Naive thymus-derived CD8-positive, alpha-beta T cell (primary cell): ENCODE measurements at regions not wholly inside any gene's neighbourhood (a gene's known extent, or its start where the extent isn't known, plus 50 kb on each side); places are given as distances from the start of the nearest gene placed in this dataset.
"Not testable (repeated sequence)": the region's sequence is repeated elsewhere in the genome, so short reads cannot be mapped to it uniquely, and the experiment has no call there.

Source experiments
- ATAC-seq, 2 donors: fragments of 150-1000 bp; cut with Tn5 transposase in 1 of 2; sonication (Bioruptor Pico), chemical (Tn5 transposase) in 1 of 2; 1 replicate in 1 of 2; 2 replicates in 1 of 2; pipeline ENCODE4 v1.10.0; 2021; ENCODE audit warnings: mild to moderate bottlenecking in 2 of 2, moderate library complexity in 2 of 2
- POLR2A ChIA-PET: fragments of 350-600 bp; sonication (Branson Sonifier 250); formaldehyde crosslinking; loops from one replicate; lab custom pipeline; 2021; ENCODE audit warnings: antibody characterized with exemption; lab: Charles Lee
- DNase-seq, 10 donors: peaks; one replicate each; pipeline versions ENCODE4 v3.0.0 to v3.0.0-alpha.2; 2020 to 2022
- H3K27ac Mint-ChIP-seq, 10 donors: one replicate each; pipeline ENCODE4 v1.8.0; 2020 to 2022; ENCODE audit warnings: mild to moderate bottlenecking in 10 of 10, mixed read lengths in 10 of 10, moderate library complexity in 4 of 10, inconsistent platforms in 1 of 10
- H3K27me3 Mint-ChIP-seq, 5 donors: one replicate each; pipeline ENCODE4 v1.8.0; 2021 to 2022; ENCODE audit warnings: mixed read lengths in 5 of 5
- H3K36me3 Mint-ChIP-seq, 3 donors: one replicate each; pipeline ENCODE4 v1.8.0; 2020 to 2022; ENCODE audit warnings: mixed read lengths in 3 of 3, mild to moderate bottlenecking in 2 of 3, inconsistent platforms in 1 of 3
- H3K4me1 Mint-ChIP-seq, 4 donors: one replicate each; pipeline ENCODE4 v1.8.0; 2021 to 2022; ENCODE audit warnings: mixed read lengths in 4 of 4
- H3K4me3 Mint-ChIP-seq, 10 donors: one replicate each; pipeline ENCODE4 v1.8.0; 2020 to 2022; ENCODE audit warnings: mild to moderate bottlenecking in 10 of 10, mixed read lengths in 10 of 10, moderate library complexity in 6 of 10, inconsistent platforms in 1 of 10
- H3K9me3 Mint-ChIP-seq, 9 donors: one replicate each; pipeline ENCODE4 v1.8.0; 2020 to 2022; ENCODE audit warnings: mixed read lengths in 9 of 9, mild to moderate bottlenecking in 3 of 9, inconsistent platforms in 1 of 9, moderate library complexity in 1 of 9

DNA sequence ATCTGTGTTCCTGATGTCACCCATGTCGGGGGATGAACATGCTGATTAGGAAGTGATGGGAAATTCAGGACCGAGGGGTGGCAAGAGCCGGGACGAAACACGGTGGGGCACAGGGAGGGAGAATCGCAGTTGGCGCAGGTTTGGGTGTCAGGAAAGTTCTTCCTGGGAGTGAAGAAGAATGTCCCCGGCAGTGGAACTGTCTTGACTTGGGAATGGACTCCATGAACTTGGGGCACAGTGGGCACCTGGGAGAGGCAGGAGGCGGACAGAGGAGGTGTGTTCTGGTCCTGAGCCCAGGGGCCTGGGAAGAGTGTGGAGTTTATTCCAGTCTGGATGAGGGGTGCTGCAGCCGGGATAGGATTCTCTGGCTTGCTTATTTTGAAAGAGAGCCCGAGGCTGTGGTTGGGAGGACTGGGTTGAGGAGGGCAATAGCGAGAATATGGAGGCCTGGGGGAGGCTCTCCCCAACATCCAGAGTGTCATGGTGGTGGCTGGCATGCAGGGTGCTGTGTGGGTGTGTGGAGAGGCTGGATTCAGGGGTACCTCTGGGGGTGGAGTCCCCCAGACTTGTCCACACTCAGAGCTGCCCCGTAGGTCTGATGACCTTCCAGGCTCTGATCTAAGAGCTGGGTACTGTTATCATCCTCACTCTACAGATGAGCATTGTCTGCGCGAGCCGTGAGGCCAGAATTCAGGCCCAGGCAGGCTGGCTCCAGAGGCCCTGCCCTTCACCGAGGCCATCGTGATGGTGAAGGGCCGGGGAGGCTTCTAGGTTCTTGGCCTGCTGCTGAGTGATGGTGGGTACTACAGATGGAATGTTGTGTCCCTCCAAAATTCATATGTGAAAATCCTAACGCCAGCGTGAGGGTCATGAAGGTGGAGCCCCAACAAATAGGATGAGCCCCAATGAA lies 274.5 kb upstream of the C1orf174 start:
- Mint-ChIP-seq H3K36me3 (no peaks in the 10 kb centered on the region), H3K9me3 (no peaks in the 10 kb centered on the region), H3K27ac (peak overlapping the region in 1 of 10 donors; percentile 22), H3K27me3 (peaks cover 1 to 39% (median 18%) of the 10 kb centered on the region in 5 donors), H3K4me1 (peaks cover 0 to 6% (median under 1%) of the 10 kb centered on the region in 4 donors), H3K4me3 (no peak overlapping the region)
- POLR2A ChIA-PET, result interaction anchor here (0.7 kb wide), 1 partner anchor 736 kb away, joined by 3 read pairs; no protein-coding TSS in a partner anchor
- DNase-seq (no peak), ATAC-seq (no peak)

DNA sequence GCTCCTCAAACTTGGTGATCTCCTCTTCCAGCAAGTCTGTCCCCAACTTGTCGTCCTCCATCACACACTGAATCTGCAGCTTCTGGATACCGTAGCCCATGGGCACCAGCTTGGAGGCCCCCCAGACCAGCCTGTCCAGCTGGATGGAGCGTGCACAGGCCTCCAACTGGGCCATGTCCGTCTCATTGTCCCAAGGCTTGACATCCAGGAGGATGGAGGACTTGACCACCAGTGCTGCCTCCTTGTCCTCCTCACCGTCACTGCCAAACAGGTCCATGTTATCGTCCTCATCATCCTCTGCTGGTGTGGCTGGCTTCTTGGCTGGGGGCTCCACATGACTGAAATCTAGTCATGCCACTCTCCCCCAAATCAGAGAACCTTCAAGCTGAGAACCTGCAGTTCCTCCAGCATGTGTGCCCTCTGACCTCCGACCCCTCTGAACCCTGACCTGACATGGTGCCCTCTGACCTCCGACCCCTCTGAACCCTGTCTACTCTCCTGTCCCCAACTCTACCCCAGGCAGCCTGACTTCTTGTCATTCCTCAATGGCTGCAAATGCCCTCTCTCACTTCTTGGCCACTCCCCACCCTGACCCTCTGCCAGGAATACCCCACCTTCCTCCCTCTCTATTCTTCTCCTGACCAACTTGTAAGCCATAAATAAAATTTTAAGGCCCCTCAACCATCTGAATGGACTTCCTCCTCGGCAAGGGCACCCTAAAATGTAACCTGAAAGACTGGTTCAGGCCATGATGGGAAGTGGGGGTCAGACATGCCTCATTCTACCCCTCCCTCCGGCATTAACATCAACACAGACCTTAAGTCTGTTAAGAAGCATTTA lies 275.7 kb upstream of the C1orf174 start:
- peaks cover 1 to 38% (median 19%) of the 10 kb centered on the region in 5 donors for H3K27me3 Mint-ChIP-seq
- no peaks in the 10 kb centered on the region for H3K9me3 Mint-ChIP-seq
- peak overlapping the region in 2 of 10 donors; percentile 1 to 41 for H3K27ac Mint-ChIP-seq
- H3K4me3 Mint-ChIP-seq, result no peak overlapping the region
- no peaks in the 10 kb centered on the region for H3K36me3 Mint-ChIP-seq
- ATAC-seq, result no peak
- DNase-seq, result no peak
- POLR2A ChIA-PET, result no interaction called here
- H3K4me1 Mint-ChIP-seq, result peaks cover 0 to 6% (median under 1%) of the 10 kb centered on the region in 4 donors

DNA sequence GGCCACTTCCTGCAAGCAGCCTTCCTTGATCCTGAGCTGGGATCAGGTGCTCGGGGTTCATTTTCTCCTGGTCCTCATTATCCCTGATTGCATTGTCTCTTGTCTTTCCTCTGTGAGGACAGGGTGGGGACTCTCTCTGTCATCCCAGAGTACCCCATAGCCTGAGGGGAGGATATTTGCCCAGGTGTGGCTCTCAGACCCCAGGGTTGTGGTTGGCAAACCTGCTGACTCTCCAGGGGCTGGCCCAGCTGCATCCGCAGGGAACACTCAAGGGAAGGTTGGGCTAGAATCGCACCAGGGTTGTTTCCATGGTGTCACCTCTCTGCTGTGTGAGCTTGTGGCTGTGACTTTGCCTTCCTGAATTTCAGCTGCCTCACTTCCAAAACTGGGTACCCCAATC lies 276.8 kb upstream of the C1orf174 start:
- Mint-ChIP-seq H3K4me1 (peaks cover 0 to 6% (median 0%) of the 10 kb centered on the region in 4 donors), H3K9me3 (no peaks in the 10 kb centered on the region), H3K36me3 (no peaks in the 10 kb centered on the region), H3K27ac (peak overlapping the region in 1 of 10 donors; percentile 58), H3K27me3 (peaks cover 1 to 27% (median 15%) of the 10 kb centered on the region in 5 donors), H3K4me3 (no peak overlapping the region)
- POLR2A ChIA-PET, result no interaction called here
- ATAC-seq, result no peak
- DNase-seq, result no peak

DNA sequence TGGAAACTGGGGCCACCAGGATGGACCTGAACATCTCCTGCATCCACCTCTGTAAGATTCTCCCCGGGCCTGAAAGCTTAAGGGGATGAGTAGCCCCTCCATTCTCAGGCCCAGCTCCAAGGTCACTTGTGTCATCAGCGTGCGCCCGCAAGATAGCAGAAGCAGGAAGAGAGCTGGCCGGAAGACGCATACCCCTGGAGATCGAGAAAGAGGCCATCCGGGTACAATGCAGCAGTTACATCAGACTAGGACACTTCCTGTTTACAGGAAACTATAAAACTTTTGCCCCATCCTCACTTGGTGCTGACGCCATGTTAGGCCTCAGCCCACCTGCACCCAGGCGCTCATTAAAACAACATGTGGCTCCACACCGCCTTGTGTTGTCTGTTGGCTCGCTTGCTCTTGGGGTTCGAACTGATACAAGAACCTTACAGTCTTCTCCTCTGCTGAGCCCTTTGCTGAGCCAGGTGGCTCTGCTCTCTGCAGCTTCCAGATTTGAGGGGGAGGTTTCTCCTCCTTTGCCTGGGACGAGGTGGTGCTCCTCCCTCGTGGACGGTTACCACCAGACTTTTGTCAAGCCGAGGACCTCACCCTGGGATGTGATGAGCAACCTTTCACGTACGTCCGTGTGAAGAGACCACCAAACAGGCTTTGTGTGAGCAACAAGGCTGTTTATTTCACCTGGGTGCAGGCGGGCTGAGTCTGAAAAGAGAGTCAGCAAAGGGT lies 277.5 kb upstream of the C1orf174 start:
- Mint-ChIP-seq H3K4me1 (peaks cover 0 to 6% (median 0%) of the 10 kb centered on the region in 4 donors), H3K4me3 (no peak overlapping the region), H3K36me3 (no peaks in the 10 kb centered on the region), H3K27me3 (peaks cover 1 to 20% (median 11%) of the 10 kb centered on the region in 5 donors), H3K9me3 (no peaks in the 10 kb centered on the region), H3K27ac (peak overlapping the region in 2 of 10 donors; percentile 58 to 66)
- POLR2A ChIA-PET, result no interaction called here
- ATAC-seq (no peak), DNase-seq (no peak)

DNA sequence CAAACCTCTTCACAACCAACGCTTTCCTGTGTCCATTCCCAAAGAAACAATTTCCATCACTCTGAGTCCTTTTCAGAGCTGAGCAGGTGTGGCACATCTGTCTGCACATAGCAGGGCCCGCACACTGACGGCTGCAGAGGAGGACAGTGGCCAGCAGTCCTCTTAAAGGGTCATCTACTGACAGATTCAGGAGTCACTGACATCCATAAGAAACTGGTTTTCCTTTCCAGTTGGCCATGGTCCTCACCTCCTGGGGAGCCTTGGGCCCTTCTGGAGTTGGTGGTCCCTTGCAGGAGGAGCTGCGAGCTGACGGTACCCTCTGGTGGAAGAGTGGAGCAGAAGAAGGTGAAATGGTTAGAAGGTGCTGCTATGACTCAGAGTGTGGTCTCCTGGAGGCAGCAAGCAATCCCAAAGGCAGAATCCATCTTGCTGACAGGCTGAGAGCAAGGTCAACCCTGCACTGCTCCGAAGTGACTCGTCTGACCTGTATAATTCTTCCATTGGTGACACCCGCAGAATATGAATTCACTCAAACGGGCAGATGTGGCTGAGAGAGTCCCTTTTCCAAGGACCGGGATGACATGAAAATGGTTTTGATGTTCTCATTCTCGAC lies 278.5 kb upstream of the C1orf174 start:
- peaks cover 0 to 6% (median 0%) of the 10 kb centered on the region in 4 donors for H3K4me1 Mint-ChIP-seq
- ATAC-seq (no peak), DNase-seq (no peak)
- no peak overlapping the region for H3K4me3 Mint-ChIP-seq
- no peaks in the 10 kb centered on the region for H3K36me3 Mint-ChIP-seq
- POLR2A ChIA-PET, result no interaction called here
- peaks cover 0 to 11% (median 8%) of the 10 kb centered on the region in 5 donors for H3K27me3 Mint-ChIP-seq
- H3K27ac Mint-ChIP-seq, result no peak overlapping the region
- H3K9me3 Mint-ChIP-seq, result no peaks in the 10 kb centered on the region

DNA sequence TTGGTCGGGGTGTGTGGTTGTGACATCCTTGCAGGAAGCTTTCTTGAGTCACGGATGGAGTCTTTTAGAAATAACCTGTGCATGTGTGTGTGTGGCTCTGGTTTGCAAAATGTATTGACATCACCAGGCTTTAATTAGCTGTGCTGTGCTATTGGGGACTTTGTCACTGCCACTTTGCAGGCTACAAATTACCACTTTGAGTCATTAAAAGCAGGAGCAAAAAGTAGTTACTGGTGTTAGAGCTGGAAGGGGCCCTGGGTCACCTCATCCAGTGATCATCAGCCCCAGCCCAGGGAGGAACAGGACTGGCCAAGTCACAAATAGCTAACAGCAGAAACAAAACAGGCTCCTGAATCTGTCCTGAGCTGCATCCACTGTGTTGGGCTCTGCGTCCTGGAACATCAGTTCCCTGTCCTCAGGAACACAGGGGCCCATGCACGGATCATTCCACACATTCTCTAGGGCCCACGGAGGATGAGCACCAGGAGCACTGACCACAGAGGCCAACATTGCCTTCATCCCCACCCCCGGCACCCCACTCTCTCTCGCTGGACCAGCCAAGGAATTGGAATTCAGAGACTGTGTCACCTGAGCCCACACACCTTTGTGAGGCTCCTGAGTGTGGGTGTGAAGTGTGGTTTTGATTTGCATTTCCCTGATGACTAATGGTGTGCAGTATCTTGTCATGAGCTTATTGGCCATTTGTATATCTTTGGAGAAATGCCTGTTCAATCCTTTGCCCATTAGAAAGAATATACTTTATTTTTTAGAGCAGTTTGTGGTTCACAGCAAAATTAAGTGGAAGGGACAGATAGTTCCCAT lies 280.1 kb upstream of the C1orf174 start:
- H3K4me3 Mint-ChIP-seq, result no peak overlapping the region
- no peaks in the 10 kb centered on the region for H3K36me3 Mint-ChIP-seq
- POLR2A ChIA-PET, result no interaction called here
- no peak overlapping the region for H3K27ac Mint-ChIP-seq
- no peaks in the 10 kb centered on the region for H3K9me3 Mint-ChIP-seq
- ATAC-seq (no peak), DNase-seq (no peak)
- peaks cover 0 to 6% (median 0%) of the 10 kb centered on the region in 4 donors for H3K4me1 Mint-ChIP-seq
- peaks cover 0 to 2% (median 0%) of the 10 kb centered on the region in 5 donors for H3K27me3 Mint-ChIP-seq

DNA sequence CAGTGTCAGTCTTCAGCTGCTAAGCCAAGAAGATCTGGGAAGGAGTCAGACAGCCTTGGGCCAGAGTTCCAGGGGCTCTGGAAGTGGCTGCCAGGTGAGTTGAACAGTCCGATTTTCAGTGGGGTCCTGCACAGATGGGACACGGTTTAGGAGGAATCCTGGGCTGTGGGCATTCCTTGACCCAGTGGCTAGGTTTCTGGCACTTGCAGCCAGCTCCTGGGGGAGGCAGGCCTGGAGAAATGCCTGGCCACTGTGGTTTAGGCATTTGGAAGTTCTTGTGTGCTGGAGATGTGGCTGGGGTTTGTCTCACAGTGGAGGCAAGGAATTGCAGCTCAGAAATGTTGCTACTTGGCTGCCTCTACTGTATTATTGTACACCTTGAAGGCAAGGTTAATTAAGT lies 286.4 kb upstream of the C1orf174 start:
- H3K27ac Mint-ChIP-seq, H3K36me3 Mint-ChIP-seq, DNase-seq, H3K9me3 Mint-ChIP-seq, H3K27me3 Mint-ChIP-seq, H3K4me3 Mint-ChIP-seq, ATAC-seq, POLR2A ChIA-PET, H3K4me1 Mint-ChIP-seq: not testable (repeated sequence)

DNA sequence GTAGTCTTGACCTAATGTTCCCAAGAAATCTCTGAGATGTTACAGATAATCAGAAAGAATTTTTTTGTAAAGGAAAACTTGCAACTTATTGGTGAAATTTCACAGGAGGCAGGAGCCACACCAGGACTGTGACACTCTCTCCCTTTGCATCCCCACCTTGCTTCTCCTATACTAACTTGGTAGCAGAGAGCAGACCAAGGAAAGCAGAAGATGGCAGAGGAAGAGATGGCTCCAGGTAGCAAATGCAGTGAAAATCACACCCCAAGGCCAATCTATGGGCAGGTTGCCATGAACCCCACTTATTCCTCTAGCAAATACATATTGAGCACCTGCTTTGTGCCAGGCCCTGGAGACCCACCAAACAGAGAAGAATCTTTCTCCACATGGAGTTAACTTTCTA lies 303.4 kb upstream of the C1orf174 start:
- H3K27ac Mint-ChIP-seq, result no peak overlapping the region
- POLR2A ChIA-PET, result no interaction called here
- peaks cover 8 to 56% (median 30%) of the 10 kb centered on the region in 9 donors for H3K9me3 Mint-ChIP-seq
- ATAC-seq (no peak), DNase-seq (no peak)
- H3K4me1 Mint-ChIP-seq, result no peaks in the 10 kb centered on the region
- no peak overlapping the region for H3K4me3 Mint-ChIP-seq
- peaks cover 0 to 41% (median 0%) of the 10 kb centered on the region in 3 donors for H3K36me3 Mint-ChIP-seq
- H3K27me3 Mint-ChIP-seq, result peaks cover 2 to 25% (median 15%) of the 10 kb centered on the region in 5 donors

DNA sequence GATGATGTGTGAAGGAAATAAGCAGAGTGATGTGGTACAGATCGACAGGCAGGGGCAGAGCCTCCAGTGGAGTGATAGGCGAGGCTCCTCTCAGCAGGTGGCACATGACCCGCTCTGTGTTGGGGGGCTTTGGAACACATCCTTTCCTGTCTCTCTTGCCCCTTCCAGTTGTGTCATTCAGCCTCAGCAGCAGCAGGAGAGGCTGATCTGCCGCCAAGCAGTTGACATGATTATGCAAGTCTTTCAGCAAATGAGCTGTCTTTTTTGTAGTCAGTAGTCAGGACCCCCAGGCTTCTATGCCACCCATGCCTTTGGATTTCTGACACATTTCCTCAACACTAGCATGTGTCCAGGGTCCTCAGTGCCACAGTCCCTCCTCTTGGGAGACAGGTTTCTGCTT lies 307.1 kb upstream of the C1orf174 start:
- Mint-ChIP-seq H3K9me3 (peaks cover 4 to 44% (median 29%) of the 10 kb centered on the region in 9 donors), H3K36me3 (peaks cover 0 to 34% (median 0%) of the 10 kb centered on the region in 3 donors), H3K4me1 (no peaks in the 10 kb centered on the region), H3K4me3 (no peak overlapping the region), H3K27me3 (peaks cover 6 to 23% (median 11%) of the 10 kb centered on the region in 5 donors), H3K27ac (no peak overlapping the region)
- DNase-seq (no peak), ATAC-seq (no peak)
- POLR2A ChIA-PET, result no interaction called here

DNA sequence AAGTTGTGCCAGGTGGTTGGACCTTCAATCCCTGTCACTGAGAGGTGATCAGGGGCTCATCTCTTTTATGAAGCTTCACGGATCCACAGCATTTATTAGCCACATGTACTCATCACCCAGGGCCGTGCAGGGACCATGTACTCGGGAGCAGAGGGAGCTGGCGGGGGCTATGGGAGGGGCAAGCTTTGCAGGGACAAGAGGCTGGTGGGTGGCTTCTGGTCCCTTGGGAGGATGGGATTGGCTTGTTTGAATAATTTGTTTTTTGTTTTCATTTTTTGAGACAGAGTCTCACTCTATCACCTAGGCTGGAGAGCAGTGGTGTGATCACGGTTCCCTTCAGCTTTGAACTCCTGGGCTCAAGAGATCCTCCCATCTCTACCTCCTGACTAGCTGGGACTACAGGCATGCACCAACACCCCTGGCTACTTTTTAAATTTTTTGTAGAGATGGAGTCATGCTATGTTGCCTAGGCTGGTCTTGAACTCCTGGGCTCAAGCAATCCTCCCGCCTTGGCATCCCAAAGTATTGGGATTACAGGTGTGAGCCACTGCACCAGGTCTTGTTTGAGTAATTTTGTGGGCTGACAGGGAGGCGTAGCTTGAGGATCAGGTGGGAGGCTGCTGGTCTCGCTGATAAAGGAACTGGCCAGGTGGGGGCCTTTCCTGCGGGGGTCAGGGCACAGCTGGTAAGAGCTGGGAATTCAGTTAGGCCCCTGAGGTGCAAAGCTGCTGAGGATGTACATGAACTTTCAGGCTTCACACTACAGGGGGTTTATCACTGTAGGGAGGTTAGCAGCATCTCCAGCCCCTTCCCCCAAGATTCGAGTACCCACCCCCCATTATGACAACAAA lies 308.0 kb upstream of the C1orf174 start:
- H3K27me3 Mint-ChIP-seq, result peaks cover 6 to 23% (median 11%) of the 10 kb centered on the region in 5 donors
- no peak overlapping the region for H3K4me3 Mint-ChIP-seq
- POLR2A ChIA-PET, result no interaction called here
- no peak for ATAC-seq
- no peak overlapping the region for H3K27ac Mint-ChIP-seq
- no peaks in the 10 kb centered on the region for H3K4me1 Mint-ChIP-seq
- no peak for DNase-seq
- H3K36me3 Mint-ChIP-seq, result peaks cover 0 to 32% (median 0%) of the 10 kb centered on the region in 3 donors
- H3K9me3 Mint-ChIP-seq, result peaks cover 3 to 40% (median 24%) of the 10 kb centered on the region in 9 donors

DNA sequence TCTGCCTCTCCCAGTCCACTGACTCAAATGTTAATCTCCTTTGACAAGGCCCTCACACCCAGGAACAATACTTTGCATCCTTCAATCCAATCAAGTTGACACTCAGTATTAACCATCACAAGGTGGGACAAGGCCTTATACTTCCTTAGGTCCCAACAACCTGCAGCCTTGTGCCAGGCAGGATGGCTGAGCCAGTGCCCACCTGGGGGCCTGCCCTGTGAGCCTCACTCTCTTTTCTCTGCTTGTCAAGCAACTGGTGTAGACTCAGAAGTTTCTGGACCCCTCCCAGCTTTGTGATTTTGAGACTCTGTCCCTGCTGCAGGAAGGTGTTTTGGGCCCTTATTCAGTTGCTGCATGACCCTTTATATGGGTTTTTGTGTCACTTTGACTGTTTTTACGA lies 310.0 kb upstream of the C1orf174 start:
- peaks cover 0 to 18% (median 0%) of the 10 kb centered on the region in 3 donors for H3K36me3 Mint-ChIP-seq
- H3K9me3 Mint-ChIP-seq, result peaks cover 0 to 21% (median 10%) of the 10 kb centered on the region in 9 donors
- no peak overlapping the region for H3K27ac Mint-ChIP-seq
- POLR2A ChIA-PET, result no interaction called here
- DNase-seq (no peak), ATAC-seq (no peak)
- H3K4me3 Mint-ChIP-seq, result no peak overlapping the region
- peaks cover 3 to 17% (median 10%) of the 10 kb centered on the region in 5 donors for H3K27me3 Mint-ChIP-seq
- no peaks in the 10 kb centered on the region for H3K4me1 Mint-ChIP-seq
